HG02623 (cell line): ENCODE measurements at regions not wholly inside any gene's neighbourhood (a gene's known extent, or its start where the extent isn't known, plus 50 kb on each side); places are given as distances from the start of the nearest gene placed in this dataset.

ENCODE experiments used
- ATAC-seq: cut with Tn5 transposase; IDR thresholded peaks from one replicate; pipeline ENCODE4 v1.9.1; 2021; ENCODE audit warnings: moderate library complexity; ENCODE audit not compliant: unreplicated experiment

DNA sequence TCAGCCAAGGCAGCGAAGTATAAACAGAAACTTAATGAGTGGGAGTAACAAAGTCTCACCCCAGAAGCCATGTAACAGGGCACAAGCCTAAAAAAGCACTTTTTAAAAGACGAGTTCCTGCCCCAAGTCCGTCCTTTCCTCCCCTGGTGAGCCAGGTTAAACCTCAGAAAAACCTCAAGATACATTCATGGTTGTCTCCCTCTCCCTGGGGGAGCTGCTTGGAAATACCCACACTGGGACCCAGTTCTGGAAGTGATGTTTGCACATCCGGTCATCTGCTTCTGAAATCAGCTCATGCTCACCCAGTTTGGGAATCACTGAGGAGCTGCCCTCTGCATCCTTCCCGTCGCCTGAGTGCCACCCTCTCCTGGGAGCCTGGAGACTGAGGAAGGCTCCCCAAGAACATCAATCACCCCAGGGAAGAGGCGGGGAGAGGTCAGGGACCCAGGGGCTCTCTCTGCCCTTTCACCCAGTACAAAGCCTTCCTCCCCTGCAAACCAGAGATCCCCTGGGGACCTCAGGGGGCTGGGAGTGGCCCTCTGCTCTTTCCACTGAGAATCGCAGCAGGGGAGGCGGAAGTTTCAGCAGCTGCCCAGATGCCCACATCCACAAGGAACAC lies 150.6 kb upstream of the AGAP1 start:
- ATAC-seq = no peak

DNA sequence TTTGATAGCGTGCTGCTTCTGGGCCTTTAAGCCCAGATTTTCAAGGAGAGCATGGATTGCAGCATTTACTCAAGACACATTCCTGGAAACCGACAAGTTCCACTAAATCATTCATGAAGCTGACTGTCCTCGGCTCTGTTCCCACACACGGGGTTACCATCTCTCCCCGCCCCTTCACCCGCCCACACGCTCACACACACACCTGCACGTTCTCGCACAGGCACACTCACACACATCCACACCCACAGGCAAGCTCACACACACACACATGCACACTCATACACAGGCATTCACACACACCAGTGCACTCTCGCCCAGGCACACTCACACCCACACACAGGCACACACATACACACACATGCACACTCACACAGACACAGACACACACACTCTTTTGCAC lies 150.0 kb upstream of the AGAP1 start:
- no peak for ATAC-seq

DNA sequence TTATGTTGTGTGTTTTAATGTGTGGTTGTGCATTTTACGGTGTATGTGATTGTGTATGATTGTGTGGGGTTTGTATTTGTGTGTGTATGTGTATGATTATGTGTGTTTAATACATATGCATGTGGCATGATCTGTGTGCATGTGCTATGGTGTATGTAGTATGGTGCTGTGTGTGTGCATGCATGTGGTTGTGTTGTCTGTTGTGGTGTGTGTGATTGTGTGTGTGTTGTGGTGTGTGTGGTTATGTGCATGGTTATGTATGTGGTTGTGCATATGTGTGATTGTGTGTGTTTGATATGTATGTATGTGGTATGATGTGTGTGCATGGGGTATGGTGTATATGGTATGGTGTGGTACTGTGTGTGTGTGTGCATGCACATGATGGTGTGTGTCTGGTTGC lies 148.1 kb upstream of the AGAP1 start:
- no peak for ATAC-seq

DNA sequence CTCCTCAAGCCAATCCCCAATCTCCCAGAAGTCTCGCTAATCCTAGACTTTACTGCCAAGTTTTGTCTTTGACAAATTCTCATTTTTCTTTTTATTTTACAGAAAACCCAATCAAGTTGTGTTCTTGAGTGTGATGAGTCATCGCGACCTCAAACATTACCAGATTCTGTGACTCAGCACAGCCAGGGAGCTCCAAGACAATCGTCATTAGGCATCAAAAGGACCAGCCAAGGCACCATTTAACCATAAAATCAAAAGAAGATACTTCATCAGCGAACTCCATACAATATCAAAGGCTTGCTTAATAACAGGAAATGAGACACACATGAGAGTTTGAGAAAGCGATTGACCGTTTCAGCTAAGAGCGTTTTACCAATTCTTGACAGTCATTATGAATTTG lies 146.2 kb upstream of the AGAP1 start:
- ATAC-seq = no peak

DNA sequence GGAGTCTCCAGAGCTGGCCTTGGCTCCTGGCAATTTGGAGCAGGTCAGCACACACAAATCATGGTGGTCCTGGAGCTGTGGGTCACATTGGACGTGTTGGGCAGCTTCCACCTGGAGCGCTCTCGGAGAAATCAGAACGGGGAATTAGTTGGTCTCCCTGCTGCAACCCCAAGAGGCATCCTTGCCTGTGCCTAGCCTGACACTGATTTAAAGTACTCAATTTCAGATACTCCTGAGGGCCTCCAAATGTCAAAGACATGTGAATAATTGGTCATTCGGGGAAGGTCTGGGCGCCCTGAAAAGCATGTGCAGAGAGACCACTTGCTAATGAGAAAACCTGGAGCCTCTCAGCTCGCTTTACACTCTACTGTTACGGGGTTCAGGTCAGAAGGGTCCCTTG lies 145.5 kb upstream of the AGAP1 start:
- ATAC-seq = no peak

DNA sequence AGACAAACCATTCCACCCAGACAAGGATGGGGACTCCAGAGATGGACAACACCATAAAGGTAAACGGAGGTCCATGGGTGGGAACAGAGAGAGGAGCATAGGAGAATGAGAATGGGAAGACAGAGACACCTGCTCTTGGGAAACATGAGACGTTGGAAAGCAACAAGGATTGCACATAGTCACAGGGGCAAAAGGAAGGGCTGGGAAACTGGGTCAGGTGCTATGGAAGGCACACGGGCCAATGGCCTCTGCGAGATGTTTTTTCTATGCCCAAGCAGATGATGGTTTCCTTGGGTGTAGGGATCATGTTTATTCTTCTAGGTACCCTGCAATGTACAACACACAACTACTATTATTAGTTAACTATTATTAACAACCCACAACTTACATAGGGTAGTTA lies 143.6 kb upstream of the AGAP1 start:
- no peak for ATAC-seq

DNA sequence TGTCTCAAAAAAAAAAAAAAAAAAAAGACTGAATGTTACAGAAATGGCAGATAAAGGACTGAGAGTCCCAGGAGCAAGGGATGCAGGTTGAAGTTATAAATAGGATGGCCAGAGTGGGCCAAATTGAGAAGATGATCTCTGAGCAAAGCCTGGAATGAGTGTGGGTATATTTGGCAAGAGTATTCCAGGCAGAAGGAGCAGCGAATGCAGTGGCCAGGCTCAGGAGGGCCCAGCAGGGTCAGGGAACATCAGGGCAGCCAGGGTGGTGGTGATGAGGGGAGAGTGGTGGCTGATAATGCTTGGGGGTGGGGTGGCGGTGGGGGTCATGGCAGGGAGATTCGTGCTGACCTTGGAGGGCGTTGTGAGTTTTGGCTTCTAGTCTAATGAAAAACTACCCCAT lies 141.3 kb upstream of the AGAP1 start:
- no peak for ATAC-seq

DNA sequence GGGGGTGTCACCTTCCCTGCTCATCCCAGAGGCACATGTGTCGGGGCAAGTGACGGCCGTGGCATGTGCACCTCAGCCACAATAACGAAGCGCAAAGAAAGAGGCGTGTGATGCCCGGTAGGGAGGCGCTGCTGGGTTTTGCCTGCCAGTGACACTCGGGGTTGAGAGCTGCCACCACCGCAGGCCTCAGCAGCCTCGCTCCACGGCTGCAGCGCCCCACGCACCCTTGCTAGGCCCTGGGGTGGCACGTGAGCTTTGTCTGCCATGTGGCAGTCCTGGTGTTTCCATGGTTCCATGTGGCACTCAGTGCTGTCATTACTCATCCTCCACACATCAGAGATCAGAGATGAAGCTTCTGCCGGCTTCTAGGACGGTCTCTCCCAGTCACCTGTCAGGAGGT lies 136.0 kb upstream of the AGAP1 start:
- ATAC-seq = no peak

DNA sequence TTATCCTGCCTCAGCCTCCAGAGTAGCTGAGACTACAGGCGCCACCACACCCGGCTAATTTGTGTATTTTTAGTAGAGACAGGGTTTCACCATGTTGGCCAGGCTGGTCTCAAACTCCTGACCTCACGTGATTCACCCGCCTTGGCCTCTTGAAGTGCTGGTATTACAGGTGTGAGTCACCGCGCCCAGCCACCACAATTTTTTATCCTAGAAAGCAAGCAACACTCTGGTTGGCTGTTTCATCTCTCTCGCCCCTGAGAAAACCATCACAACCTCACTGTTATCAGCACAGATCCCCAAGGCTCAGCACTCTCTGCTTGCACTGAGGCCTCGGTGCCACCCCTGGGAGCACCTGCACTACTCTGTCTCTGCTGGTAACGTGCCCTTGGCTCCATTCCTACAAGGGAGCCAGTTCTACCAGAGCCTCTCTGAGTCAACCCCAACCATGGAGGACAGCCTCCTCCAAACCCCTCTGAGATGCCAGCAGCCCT lies 134.8 kb upstream of the AGAP1 start:
- ATAC-seq = no peak

DNA sequence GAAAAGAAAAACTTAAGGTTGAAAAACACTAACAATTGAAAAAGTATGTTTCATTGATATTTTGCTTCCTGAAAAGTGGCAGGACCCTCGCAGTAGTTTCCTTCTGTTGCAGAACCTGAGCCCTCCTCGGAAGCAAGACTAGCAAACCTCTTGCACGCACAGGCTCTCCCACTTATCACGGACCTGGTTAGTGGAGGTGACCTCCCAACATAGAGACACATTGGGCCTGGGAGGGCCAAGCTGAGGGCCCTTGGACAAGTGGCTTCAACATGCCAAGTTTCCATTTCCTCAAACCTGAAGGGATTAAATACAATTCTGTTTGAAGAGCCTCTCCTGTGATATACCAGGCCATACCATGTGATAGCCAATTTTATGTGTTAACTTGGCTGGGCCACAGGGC lies 133.4 kb upstream of the AGAP1 start:
- ATAC-seq = no peak

DNA sequence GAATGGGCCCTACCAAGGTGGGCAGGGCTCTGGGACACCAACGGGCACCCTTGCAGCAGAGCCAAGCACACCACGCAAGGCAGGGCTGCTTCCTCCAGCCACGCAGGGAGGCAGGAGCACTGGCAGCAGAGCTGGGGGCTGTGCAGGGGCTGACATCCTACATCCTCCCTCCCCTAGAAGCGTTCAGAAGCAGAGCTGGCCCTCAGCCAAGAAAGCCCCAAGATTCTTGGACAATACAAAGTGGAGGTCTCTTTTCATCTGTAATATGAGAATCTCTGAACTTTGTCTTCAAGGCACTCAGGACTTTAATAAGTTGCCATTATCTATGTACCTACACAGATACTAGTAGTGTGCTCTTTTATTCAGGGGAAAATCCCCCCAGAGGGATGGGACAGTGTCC lies 128.1 kb upstream of the AGAP1 start:
- ATAC-seq = no peak

DNA sequence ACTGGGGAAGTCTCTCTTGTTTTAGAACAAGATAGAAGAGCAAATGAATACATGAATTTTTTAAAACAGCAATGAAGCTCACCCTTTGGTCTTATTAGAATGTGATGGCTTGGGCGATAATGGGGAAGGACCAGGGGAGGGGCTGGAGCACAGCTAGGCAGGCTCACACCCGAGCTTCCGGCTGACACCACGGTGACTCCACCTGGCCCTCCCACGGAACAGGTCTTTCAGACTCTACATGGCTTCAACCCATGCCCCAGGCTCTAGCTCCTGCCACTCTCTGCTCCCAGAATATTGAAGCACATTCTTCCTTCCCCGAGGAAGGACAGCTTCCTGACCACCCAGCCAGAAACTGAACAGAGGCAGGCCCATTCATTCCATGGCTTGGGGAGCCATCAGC lies 127.5 kb upstream of the AGAP1 start:
- no peak for ATAC-seq

DNA sequence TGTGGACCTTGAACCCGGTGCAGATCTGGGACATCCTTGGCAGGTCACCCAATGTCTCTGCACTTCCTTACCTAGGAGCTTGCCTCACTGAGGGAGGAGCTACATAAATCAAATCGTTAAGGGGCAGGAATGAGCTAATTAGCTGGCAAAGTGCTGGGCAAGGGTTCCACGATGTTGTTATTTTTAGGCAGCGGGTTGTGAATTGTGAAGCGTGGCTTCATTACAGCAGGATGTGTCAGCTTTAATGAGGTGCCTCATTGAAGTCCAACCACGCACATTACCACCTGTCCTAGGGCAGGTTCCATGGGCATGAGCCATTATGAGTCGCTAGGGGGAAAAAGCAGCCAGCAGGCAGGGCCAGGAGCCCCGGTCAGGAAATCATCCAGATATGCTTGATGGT lies 127.0 kb upstream of the AGAP1 start:
- no peak for ATAC-seq

DNA sequence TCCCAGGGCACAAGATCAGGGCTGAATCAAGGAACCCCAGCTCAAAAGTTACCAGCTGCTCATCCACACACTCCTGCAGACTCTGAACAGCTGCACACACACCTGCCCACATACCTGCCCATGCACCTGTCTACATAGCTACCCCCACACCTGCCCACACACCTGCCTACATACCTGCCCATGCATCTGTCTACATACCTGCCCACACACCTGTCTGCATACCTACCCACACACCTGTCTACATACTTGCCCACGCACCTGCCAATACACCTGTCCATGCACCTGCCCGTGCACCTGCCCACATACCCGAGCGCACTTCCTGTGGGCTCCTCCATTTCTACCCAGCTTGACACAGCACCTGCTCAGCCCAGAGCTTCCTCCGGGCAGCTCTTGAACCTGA lies 122.8 kb upstream of the AGAP1 start:
- ATAC-seq = no peak

DNA sequence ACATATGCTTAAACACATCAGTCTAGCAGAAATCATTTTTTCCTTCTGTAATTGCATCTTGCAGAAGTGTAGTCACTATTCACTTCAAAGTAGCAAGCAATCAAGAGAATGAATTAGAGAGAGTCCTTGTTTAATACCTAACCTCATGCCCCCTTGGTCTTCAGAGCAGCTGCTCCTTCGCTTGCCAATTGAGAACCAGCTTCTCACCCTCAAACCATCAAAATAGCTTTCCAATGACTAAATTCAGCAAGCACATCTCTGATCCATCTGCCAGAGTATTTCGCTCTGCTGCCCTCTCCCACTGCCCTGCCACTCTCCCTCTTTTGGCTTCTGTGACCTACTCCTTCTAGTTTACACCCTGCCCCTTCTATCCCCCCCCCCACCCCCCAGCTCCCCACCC lies 120.7 kb upstream of the AGAP1 start:
- no peak for ATAC-seq

DNA sequence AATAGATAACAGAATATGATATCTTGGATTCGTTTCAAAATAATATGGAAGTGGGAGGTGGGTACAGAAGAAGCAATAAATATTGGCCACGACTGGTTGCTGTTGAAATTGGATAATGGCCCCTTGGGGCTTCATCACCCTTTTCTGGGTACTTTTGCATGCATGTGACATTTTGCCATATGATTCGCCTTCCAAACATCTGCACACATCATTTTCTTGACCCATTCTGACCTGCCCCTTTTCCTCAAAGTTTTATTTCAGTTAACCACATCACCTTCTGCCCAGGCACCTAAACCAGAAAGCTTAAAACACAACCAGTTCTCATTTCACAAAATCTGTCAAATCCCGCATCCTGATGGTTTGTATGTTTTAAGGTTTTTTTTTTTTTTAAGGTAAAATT lies 116.7 kb upstream of the AGAP1 start:
- no peak for ATAC-seq

DNA sequence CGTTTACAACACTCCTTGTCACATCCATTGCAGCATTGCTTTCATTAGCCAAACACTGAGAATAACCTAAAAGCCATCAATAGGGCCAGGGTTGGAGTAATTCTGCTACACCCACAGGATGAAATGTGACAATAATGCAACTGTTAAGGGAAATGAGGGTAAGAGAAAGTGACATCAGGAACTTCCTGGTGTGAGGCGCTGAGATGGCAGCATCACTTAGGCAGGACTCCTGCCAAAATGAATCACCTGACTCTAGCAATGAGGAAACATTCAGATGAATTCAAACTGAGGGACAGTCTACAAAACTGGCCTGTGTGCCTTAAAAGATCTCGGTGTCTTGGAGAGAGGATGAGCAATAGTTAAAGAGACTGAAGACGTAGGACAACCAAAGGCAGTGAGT lies 115.6 kb upstream of the AGAP1 start:
- no peak for ATAC-seq

DNA sequence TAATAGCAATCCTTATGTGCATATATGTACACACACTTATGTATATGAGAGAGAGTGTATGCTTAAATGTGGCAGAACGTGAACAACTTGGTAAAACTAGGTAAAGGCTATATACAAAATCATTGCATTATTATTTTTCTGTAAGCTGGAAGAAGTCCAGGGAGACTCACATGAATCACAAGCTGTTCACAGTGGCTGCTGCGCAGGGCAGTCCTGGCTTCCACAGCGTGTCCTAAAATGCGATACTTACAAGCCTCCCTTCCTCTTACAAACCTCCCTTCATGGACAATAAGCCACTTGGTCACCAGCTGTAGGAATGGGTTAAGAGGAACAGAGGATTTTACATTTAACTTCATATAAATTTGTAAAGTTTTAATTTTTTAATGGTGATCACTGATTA lies 114.9 kb upstream of the AGAP1 start:
- ATAC-seq = no peak

DNA sequence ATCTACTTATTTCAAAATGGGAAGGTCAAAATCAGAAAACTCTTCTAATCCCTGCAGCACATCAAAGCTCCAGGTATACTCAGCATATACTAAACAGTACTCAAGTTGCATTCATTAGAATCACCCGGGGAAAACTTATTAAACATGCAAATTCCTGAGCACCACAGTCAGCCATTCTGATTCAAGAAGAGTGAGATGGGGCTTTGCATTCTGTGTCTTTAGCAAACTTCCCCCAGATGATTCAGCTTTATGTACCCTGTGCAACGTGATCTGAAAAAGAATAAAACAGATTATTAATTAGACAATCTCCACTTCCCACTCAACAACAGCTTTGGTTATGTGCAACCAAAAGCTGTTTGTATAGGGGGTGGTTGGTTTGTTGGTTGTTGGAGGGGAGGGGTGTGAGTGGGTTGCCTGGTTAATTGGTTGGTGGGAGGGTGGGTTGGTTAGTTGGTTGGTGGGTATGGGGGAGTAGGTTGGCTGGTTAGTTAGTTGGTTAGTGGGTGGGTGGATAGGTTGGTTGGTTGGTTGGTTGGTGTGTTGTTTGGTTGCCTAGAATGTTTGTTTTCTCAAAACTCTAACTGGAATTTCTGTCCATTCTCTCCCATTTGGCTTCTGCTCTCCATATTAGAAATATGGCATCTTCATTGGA lies 112.5 kb upstream of the AGAP1 start:
- no peak for ATAC-seq

DNA sequence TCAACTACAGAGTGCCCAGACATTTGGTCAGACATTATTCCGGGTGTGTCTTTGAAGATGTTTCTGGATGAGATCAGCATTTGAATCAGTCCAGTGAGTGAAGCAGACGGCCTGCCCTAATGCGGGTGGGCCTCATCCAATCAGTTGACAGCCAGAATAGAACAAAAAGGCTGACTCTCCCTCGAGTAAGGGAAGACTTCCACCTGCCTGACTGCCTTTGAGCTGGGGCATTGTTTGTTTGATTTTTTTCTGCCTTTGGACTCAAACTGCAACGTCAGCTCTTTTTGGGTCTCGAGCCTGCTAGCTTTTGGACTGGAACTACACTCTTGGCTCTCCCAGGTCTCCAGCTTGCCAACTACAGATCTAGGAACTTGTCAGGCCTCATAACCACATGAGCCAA lies 111.7 kb upstream of the AGAP1 start:
- ATAC-seq = no peak

DNA sequence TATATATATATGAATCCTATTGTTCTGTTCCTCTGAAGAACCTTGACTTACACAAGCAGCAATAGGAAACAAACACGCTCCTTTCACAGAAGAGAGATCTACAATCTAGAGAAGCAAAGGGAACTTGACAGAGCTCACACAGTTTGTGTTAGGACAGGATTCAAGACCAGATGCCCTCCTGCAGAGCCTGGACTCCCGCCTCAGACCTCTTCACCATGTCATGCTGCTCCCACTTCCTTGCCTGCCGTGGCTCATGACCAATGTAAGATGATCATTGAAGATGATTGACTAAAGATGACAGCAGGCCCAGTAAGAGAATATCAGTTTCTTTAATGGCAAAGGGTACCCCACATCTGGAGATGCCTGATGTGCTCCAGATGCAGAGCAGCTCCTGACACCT lies 111.2 kb upstream of the AGAP1 start:
- no peak for ATAC-seq

DNA sequence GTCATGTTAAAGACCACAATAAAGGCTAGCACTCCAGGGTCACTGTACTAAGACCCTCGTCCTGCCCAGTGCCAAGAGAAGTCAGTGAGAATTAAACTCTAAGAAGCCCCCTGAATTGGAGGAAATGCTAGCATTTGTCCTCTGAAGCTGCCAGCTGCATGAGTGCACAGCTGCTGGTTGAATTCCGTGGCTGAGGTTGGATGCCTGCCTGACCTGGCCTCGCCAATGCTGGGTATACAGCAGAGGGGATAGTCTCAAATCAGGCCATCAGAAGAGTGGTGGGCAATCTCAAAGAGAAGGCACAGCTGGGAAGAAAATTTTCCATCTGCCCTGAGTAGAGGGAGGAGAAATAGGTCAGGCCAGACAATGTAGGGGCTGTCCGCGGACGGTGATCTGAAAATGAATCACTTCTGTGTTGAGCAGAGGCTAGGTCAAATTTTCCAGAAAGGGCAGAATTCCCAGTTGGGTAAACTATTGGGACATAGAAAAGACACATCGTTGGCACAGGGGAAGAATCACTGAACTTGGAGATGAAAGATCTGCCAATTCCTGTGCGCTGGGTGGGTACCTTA lies 110.5 kb upstream of the AGAP1 start:
- no peak for ATAC-seq

DNA sequence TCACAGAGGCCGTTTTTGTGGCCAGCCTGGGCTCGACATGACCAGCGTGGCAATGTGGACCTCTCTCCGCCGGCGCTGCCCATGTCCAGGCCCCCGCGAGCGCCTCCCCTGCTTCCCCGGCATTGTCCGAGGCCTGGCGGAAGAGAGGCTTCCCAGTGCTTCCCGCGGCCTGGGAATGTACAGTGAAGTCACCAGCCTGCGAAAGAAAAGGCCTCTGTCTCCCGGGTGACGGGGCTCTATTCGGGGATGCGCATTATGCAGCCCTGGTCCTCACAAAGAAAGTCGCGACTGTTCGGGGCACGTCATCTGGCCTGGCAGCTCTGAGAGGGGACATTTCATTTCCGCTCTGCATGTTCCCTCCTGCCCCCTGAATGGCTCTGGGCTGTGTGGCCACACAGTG lies 109.2 kb upstream of the AGAP1 start:
- no peak for ATAC-seq
